ENCODE measurements at regions not wholly inside any gene's neighbourhood (a gene's known extent, or its start where the extent isn't known, plus 50 kb on each side); places are given as distances from the start of the nearest gene placed in this dataset.
A peak's percentile ranks its signal among the peaks of the same experiment; 100 is the strongest.

DNA sequence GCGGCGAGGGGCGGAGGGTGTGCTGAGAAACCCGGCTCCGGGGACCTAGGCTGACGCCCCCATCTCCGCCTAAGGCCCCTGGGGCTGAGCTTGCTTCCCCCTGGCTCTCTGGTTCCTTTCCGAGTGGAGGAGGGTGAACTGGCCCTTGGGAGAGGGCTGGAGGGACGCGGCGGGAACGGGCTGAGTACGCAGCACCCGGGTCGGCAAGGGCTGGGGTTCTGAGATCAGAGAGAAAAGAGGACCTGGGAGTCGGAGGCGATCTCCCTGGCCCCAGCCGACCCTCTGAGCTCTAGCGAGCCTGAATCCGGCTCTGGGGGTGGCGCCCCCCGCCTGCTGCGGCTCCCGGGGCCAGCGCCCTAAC, 270.8 kb downstream of the FOXD2 start:
- peaks cover 82% of the 10 kb centered on the region for H3K27me3 Mint-ChIP-seq
- H3K9me3 Mint-ChIP-seq, result no peaks in the 10 kb centered on the region
- H3K4me1 Mint-ChIP-seq (ENCODE audit: unreplicated experiment), result peaks cover 22% of the 10 kb centered on the region
- no peak overlapping the region for H3K27ac Mint-ChIP-seq
- no peak for DNase-seq (ENCODE audit: extremely low spot score, unreplicated experiment)
- H3K36me3 Mint-ChIP-seq, result no peaks in the 10 kb centered on the region
- peak overlapping the region; percentile 59 for H3K4me3 Mint-ChIP-seq
- TF ChIP-seq, protein P1, sequence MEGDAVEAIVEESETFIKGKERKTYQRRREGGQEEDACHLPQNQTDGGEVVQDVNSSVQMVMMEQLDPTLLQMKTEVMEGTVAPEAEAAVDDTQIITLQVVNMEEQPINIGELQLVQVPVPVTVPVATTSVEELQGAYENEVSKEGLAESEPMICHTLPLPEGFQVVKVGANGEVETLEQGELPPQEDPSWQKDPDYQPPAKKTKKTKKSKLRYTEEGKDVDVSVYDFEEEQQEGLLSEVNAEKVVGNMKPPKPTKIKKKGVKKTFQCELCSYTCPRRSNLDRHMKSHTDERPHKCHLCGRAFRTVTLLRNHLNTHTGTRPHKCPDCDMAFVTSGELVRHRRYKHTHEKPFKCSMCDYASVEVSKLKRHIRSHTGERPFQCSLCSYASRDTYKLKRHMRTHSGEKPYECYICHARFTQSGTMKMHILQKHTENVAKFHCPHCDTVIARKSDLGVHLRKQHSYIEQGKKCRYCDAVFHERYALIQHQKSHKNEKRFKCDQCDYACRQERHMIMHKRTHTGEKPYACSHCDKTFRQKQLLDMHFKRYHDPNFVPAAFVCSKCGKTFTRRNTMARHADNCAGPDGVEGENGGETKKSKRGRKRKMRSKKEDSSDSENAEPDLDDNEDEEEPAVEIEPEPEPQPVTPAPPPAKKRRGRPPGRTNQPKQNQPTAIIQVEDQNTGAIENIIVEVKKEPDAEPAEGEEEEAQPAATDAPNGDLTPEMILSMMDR (conservative IDR thresholded peaks at IDR 0.05), result no peak

DNA sequence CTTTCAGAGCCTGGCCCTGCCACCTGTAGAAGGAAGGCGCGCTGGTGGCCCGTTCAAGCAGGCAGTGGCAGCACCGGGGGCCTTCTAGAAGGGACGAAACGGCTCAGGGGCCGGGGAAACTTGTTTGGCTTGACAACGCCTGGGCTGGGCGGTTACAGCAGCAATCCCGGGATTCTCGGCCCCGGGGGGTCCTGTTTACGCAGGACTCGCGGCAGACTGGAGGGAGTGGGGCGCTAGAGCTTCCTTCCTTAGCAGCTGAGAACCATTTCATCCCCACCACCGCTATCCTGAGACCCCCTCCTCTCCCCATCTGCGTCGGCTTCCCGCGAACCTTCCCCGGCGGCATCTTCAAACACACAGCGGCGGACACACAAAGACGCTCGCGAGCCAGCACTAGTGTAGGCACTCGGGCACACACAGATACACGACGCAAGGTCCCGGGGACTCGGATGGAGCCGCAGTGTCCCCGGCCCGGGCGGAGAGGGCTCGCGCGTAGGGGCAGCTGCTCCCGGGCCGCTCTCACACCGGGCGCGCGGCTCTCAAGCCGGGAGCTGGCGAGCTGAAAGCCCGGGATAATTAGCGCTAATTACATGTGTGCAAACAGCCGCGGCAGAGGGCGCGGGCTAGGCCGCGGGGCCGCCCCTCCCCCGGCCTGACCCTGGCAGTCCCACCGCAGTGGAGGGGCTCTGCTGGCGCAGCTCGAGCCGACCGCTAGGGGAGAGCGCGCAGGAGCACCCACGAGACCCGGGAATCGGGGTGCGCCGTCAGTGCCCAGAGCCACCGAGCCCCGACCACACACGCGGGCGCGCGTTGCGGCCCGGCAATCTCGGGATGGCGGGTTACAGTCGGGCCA, 271.4 kb downstream of the FOXD2 start:
- peak overlapping the region; percentile 83 for H3K4me3 Mint-ChIP-seq
- peaks cover 86% of the 10 kb centered on the region for H3K27me3 Mint-ChIP-seq
- peaks cover 22% of the 10 kb centered on the region for H3K4me1 Mint-ChIP-seq (ENCODE audit: unreplicated experiment)
- H3K9me3 Mint-ChIP-seq, result no peaks in the 10 kb centered on the region
- no peak overlapping the region for H3K27ac Mint-ChIP-seq
- DNase-seq (ENCODE audit: extremely low spot score, unreplicated experiment), result no peak
- TF ChIP-seq, protein P1 (conservative IDR thresholded peaks at IDR 0.05), result peak; percentile 79
- H3K36me3 Mint-ChIP-seq, result no peaks in the 10 kb centered on the region

DNA sequence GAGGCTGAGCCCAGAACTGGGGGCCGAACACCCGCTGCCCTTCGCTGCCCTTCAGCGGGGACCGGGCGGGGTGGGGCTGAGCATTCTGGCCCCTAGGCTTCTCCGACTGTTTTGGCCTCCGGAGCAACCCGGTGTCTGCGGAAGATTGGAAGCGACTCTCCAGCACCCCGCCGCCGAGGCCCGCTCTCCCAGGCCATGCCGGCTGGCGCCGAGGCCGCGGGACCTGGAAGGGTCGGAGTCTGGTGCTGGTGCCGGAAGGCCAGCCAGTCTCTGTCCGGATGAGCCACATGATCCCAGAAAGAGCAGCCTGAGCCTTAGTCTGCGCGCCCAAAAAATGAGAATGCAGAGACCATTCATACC, 272.0 kb downstream of the FOXD2 start:
- H3K27ac Mint-ChIP-seq, result no peak overlapping the region
- H3K27me3 Mint-ChIP-seq, result peaks cover 87% of the 10 kb centered on the region
- no peaks in the 10 kb centered on the region for H3K9me3 Mint-ChIP-seq
- TF ChIP-seq, protein P1 (conservative IDR thresholded peaks at IDR 0.05), result peak; percentile 47
- H3K4me1 Mint-ChIP-seq (ENCODE audit: unreplicated experiment), result peaks cover 22% of the 10 kb centered on the region
- peak overlapping the region; percentile 74 for H3K4me3 Mint-ChIP-seq
- no peak for DNase-seq (ENCODE audit: extremely low spot score, unreplicated experiment)
- H3K36me3 Mint-ChIP-seq, result no peaks in the 10 kb centered on the region

DNA sequence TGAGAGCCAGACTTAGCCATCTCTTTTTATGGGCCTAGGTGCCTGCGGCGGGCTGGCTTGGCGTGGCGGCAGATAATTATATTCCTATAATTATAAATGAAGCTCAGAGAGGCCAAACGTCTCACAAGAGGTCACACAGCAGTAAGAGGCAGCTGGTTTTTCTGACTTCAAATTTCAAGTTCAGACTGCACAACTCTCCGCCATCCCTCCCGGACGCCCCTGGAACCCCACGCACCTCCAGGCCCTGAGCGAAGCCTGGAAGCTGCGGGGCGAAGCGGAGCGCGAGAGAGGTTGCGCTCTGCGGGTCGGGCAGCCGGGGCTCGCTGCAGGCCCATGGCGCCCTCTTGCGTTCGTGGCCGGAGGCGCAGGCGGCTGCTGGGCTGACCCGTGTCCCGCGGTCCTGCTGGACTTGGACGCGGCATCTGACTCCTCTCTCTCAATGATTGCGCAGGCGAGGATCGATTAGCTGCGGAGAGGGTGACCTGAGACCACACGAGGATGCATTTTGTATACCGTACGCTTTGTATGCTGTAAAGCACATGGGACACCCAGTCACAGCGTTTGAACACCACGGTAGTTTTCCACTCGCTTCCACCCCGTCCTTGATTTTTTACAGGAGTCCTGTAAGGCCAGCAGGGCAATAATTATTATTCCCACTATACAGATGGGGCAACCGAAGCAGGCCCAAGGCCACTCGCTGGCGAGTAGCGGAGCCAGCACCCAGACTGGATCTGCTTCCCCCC, 272.7 kb downstream of the FOXD2 start:
- TF ChIP-seq, protein P1 (conservative IDR thresholded peaks at IDR 0.05), result peak; percentile 100
- Mint-ChIP-seq H3K27me3 (peaks cover 87% of the 10 kb centered on the region), H3K4me3 (peak overlapping the region; percentile 74), H3K9me3 (no peaks in the 10 kb centered on the region), H3K4me1 (ENCODE audit: unreplicated experiment) (peaks cover 19% of the 10 kb centered on the region), H3K36me3 (no peaks in the 10 kb centered on the region), H3K27ac (no peak overlapping the region)
- peak; percentile 92 for DNase-seq (ENCODE audit: extremely low spot score, unreplicated experiment)
